IMR-90 (cell line): ENCODE measurements at regions not wholly inside any gene's neighbourhood (a gene's known extent, or its start where the extent isn't known, plus 50 kb on each side); places are given as distances from the start of the nearest gene placed in this dataset.

Experiments used
- CTCF ChIP-seq: conservative IDR thresholded peaks from 2 replicates; pipeline ENCODE4 v1.5.1; 2012; ENCODE audit warnings: mild to moderate bottlenecking, low read depth, low read length, improper control_type of control experiment
- POLR2A ChIP-seq: IDR thresholded peaks from 2 replicates; pipeline ENCODE4 v1.6.1; 2012; ENCODE audit warnings: mild to moderate bottlenecking, low read depth, low read length

- TF ChIP-seq CTCF (no peak), POLR2A (no peak)
Observed at GRCh38 chr10:84074521-84074920, 64.8 kb upstream of the GHITM start.
